Esophagus muscularis mucosa (tissue), 4 donors: ENCODE measurements at regions not wholly inside any gene's neighbourhood (a gene's known extent, or its start where the extent isn't known, plus 50 kb on each side); places are given as distances from the start of the nearest gene placed in this dataset.

ENCODE experiments used
- DNase-seq: peaks from one replicate; pipeline ENCODE4 v3.0.0-alpha.2; 2017; ENCODE audit errors: extremely low spot score
- H3K27ac ChIP-seq, 4 donors: fragments of 200-600 bp; sonication (generic); replicated peaks in 1 of 4; 1 replicate in 3 of 4; 2 replicates in 1 of 4; pipeline ENCODE4 v1.5.1; 2016 to 2019; ENCODE audit warnings: mild to moderate bottlenecking in 1 of 4
- H3K27me3 ChIP-seq, 4 donors: fragments of 200-600 bp; sonication (generic); one replicate each; pipeline versions ENCODE4 v1.5.1 to v1.6.0; 2016 to 2019
- H3K36me3 ChIP-seq, 4 donors: fragments of 200-600 bp; sonication (generic); one replicate each; pipeline ENCODE4 v1.5.1; 2016 to 2019
- H3K4me1 ChIP-seq, 4 donors: fragments of 200-600 bp; sonication (generic); one replicate each; pipeline ENCODE4 v1.5.1; 2016 to 2019
- H3K4me3 ChIP-seq, 4 donors: fragments of 200-600 bp; sonication (generic); 1 replicate in 2 of 4; 2 replicates in 2 of 4; pipeline ENCODE4 v1.5.1; 2016 to 2019; ENCODE audit warnings: mild to moderate bottlenecking in 4 of 4, moderate library complexity in 1 of 4
- H3K9me3 ChIP-seq, 4 donors: fragments of 200-600 bp; sonication (generic); 1 replicate in 3 of 4; 2 replicates in 1 of 4; pipeline ENCODE4 v1.5.1; 2016 to 2019
- CTCF ChIP-seq, 3 experiments: fragments of 200-600 bp in 2 of 3; fragments of 450-650 bp in 1 of 3; sonication (generic) in 2 of 3; IDR thresholded peaks; one replicate each; pipeline ENCODE4 v1.5.1; 2017 to 2019; ENCODE audit warnings: antibody characterized with exemption in 3 of 3, mild to moderate bottlenecking in 2 of 3, moderate library complexity in 1 of 3
- EP300 ChIP-seq: sonication (generic); formaldehyde crosslinking; IDR thresholded peaks from one replicate; pipeline ENCODE4 v1.6.1; 2017; ENCODE audit warnings: antibody characterized with exemption
- POLR2A ChIP-seq: fragments of 450-650 bp; IDR thresholded peaks from one replicate; pipeline ENCODE4 v1.6.1; 2017; ENCODE audit warnings: antibody characterized with exemption, moderate library complexity, mild to moderate bottlenecking, low read depth
- POLR2AphosphoS5 ChIP-seq, 2 donors: sonication (generic); formaldehyde crosslinking; IDR thresholded peaks; one replicate each; pipeline ENCODE4 v1.6.1; 2017; ENCODE audit warnings: antibody characterized with exemption in 2 of 2
- WGBS: methylation state at CpG from one replicate; pipeline ENCODE4 v1.1.5; 2018; 5-methylcytosine and 5-hydroxymethylcytosine counted together
- intact Hi-C: fragments of 100-400 bp; cut with DNase I; formaldehyde crosslinking; loops from one replicate; pipeline ENCODE4 v1.15.1; 2023

- Histone ChIP-seq H3K27ac (no peak overlapping the region), H3K4me1 (no peaks in the 10 kb centered on the region), H3K36me3 (no peaks in the 10 kb centered on the region), H3K27me3 (peaks cover 0 to 17% (median 0%) of the 10 kb centered on the region in 4 donors), H3K9me3 (no peaks in the 10 kb centered on the region), H3K4me3 (no peak overlapping the region)
- intact Hi-C loops: no loop called here
- 62% methylated on average over 11 of the region's 11 CpGs for WGBS
- no peak for DNase-seq
- no peak for TF ChIP-seq EP300
- no peak for TF ChIP-seq CTCF (IDR thresholded peaks at IDR 0.05)
- TF ChIP-seq POLR2A: no peak
- TF ChIP-seq POLR2AphosphoS5 (IDR thresholded peaks at IDR 0.05): no peak
Observed at GRCh38 chr19:29105629-29106292, 107.2 kb downstream of the UQCRFS1 start.

- TF ChIP-seq EP300 (no peak), CTCF (IDR thresholded peaks at IDR 0.05) (no peak), POLR2A (no peak), POLR2AphosphoS5 (IDR thresholded peaks at IDR 0.05) (no peak)
- Histone ChIP-seq H3K36me3 (no peaks in the 10 kb centered on the region), H3K27ac (no peak overlapping the region), H3K27me3 (peaks cover 0 to 17% (median 0%) of the 10 kb centered on the region in 4 donors), H3K4me1 (no peaks in the 10 kb centered on the region), H3K4me3 (no peak overlapping the region), H3K9me3 (peaks cover 0 to 5% (median 3%) of the 10 kb centered on the region in 4 donors)
- intact Hi-C loops: no loop called here
- 85% methylated on average over 10 of the region's 10 CpGs for whole genome bisulfite sequencing
- DNase-seq: no peak
Observed at GRCh38 chr19:29104605-29105241, 108.2 kb downstream of the UQCRFS1 start.

DNA sequence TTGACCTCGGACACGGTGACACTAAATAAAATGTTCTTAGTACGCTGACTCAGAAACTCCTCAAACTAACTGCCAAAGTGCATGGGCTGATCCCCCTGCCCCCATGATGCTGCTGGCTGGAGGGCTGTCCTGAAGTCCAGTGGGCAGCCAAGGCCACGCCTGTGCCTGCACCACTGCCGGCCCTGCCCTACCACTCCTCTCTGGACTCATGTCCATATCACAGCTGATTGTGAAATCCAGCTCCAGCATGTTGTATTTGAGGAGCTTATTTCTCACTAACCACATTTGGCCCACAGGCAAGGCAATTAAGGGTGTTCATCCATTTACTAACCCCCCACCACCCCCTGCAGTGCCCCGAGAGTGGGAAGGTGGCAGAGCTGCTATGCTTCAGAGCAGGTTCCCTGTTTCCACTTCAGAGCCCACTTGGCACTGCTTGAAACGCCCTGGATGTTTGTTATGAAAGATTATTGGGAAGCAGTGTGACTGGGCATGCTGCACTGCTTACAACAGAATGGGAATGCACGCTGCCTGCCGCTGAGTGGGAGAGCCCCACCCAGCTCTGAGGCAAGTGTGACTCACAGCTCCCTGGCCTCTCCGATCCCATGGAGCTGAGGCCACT lies 114.0 kb downstream of the UQCRFS1 start:
- 68% methylated on average over 9 of the region's 10 CpGs for WGBS
- TF ChIP-seq POLR2A: no peak
- TF ChIP-seq POLR2AphosphoS5 (IDR thresholded peaks at IDR 0.05): peak; percentile 6 to 35
- no peak for TF ChIP-seq CTCF (IDR thresholded peaks at IDR 0.05)
- no peak for TF ChIP-seq EP300
- no peaks in the 10 kb centered on the region for H3K4me1 ChIP-seq
- no peaks in the 10 kb centered on the region for H3K36me3 ChIP-seq
- H3K27me3 ChIP-seq: peaks cover 0 to 5% (median 0%) of the 10 kb centered on the region in 4 donors
- intact Hi-C loops: no loop called here
- peak; percentile 92 for DNase-seq
- H3K4me3 ChIP-seq: no peak overlapping the region
- H3K27ac ChIP-seq: peak overlapping the region; percentile 41 to 74 (median 58)
- H3K9me3 ChIP-seq: peaks cover 0 to 5% (median 3%) of the 10 kb centered on the region in 4 donors

- intact Hi-C loops: no loop called here
- H3K27me3 ChIP-seq: no peaks in the 10 kb centered on the region
- H3K9me3 ChIP-seq: peaks cover 0 to 5% (median 3%) of the 10 kb centered on the region in 4 donors
- H3K36me3 ChIP-seq: no peaks in the 10 kb centered on the region
- no peak overlapping the region for H3K4me3 ChIP-seq
- no peaks in the 10 kb centered on the region for H3K4me1 ChIP-seq
- no peak for TF ChIP-seq EP300
- no peak for TF ChIP-seq CTCF (IDR thresholded peaks at IDR 0.05)
- peak overlapping the region in 3 of 4 donors; percentile 48 to 67 (median 49) for H3K27ac ChIP-seq
- 66% methylated on average over 8 of the region's 8 CpGs for WGBS
- DNase-seq: no peak
Observed at GRCh38 chr19:29098091-29098490, 114.9 kb downstream of the UQCRFS1 start.
